Esophagus muscularis mucosa (tissue), 4 donors: ENCODE measurements at regions not wholly inside any gene's neighbourhood (a gene's known extent, or its start where the extent isn't known, plus 50 kb on each side); places are given as distances from the start of the nearest gene placed in this dataset.
"Not testable (repeated sequence)": the region's sequence is repeated elsewhere in the genome, so short reads cannot be mapped to it uniquely, and the experiment has no call there.

ENCODE experiments used
- DNase-seq: peaks from one replicate; pipeline ENCODE4 v3.0.0-alpha.2; 2017; ENCODE audit errors: extremely low spot score
- H3K27ac ChIP-seq, 4 donors: fragments of 200-600 bp; sonication (generic); replicated peaks in 1 of 4; 1 replicate in 3 of 4; 2 replicates in 1 of 4; pipeline ENCODE4 v1.5.1; 2016 to 2019; ENCODE audit warnings: mild to moderate bottlenecking in 1 of 4
- H3K27me3 ChIP-seq, 4 donors: fragments of 200-600 bp; sonication (generic); one replicate each; pipeline versions ENCODE4 v1.5.1 to v1.6.0; 2016 to 2019
- H3K36me3 ChIP-seq, 4 donors: fragments of 200-600 bp; sonication (generic); one replicate each; pipeline ENCODE4 v1.5.1; 2016 to 2019
- H3K4me1 ChIP-seq, 4 donors: fragments of 200-600 bp; sonication (generic); one replicate each; pipeline ENCODE4 v1.5.1; 2016 to 2019
- H3K4me3 ChIP-seq, 4 donors: fragments of 200-600 bp; sonication (generic); 1 replicate in 2 of 4; 2 replicates in 2 of 4; pipeline ENCODE4 v1.5.1; 2016 to 2019; ENCODE audit warnings: mild to moderate bottlenecking in 4 of 4, moderate library complexity in 1 of 4
- H3K9me3 ChIP-seq, 4 donors: fragments of 200-600 bp; sonication (generic); 1 replicate in 3 of 4; 2 replicates in 1 of 4; pipeline ENCODE4 v1.5.1; 2016 to 2019
- CTCF ChIP-seq, 3 experiments: fragments of 200-600 bp in 2 of 3; fragments of 450-650 bp in 1 of 3; sonication (generic) in 2 of 3; IDR thresholded peaks; one replicate each; pipeline ENCODE4 v1.5.1; 2017 to 2019; ENCODE audit warnings: antibody characterized with exemption in 3 of 3, mild to moderate bottlenecking in 2 of 3, moderate library complexity in 1 of 3
- EP300 ChIP-seq: sonication (generic); formaldehyde crosslinking; IDR thresholded peaks from one replicate; pipeline ENCODE4 v1.6.1; 2017; ENCODE audit warnings: antibody characterized with exemption
- POLR2A ChIP-seq: fragments of 450-650 bp; IDR thresholded peaks from one replicate; pipeline ENCODE4 v1.6.1; 2017; ENCODE audit warnings: antibody characterized with exemption, moderate library complexity, mild to moderate bottlenecking, low read depth
- POLR2AphosphoS5 ChIP-seq, 2 donors: sonication (generic); formaldehyde crosslinking; IDR thresholded peaks; one replicate each; pipeline ENCODE4 v1.6.1; 2017; ENCODE audit warnings: antibody characterized with exemption in 2 of 2
- WGBS: methylation state at CpG from one replicate; pipeline ENCODE4 v1.1.5; 2018; 5-methylcytosine and 5-hydroxymethylcytosine counted together
- intact Hi-C: fragments of 100-400 bp; cut with DNase I; formaldehyde crosslinking; loops from one replicate; pipeline ENCODE4 v1.15.1; 2023

GRCh38 chr3:3923619-3924018 lies 124.4 kb downstream of the LRRN1 start:
- Histone ChIP-seq H3K27ac (no peak overlapping the region), H3K27me3 (no peaks in the 10 kb centered on the region), H3K36me3 (no peaks in the 10 kb centered on the region), H3K4me3 (no peak overlapping the region), H3K4me1 (no peaks in the 10 kb centered on the region), H3K9me3 (no peaks in the 10 kb centered on the region)
- TF ChIP-seq POLR2A, result no peak
- TF ChIP-seq POLR2AphosphoS5 (IDR thresholded peaks at IDR 0.05), result no peak
- no peak for TF ChIP-seq EP300
- no peak for TF ChIP-seq CTCF (IDR thresholded peaks at IDR 0.05)
- intact Hi-C loops, result no loop called here
- DNase-seq, result no peak
- 86% methylated on average over 1 of the region's 1 CpG for WGBS

- Histone ChIP-seq H3K27ac (no peak overlapping the region), H3K4me3 (no peak overlapping the region), H3K9me3 (peaks cover 0 to 11% (median 9%) of the 10 kb centered on the region in 4 donors), H3K36me3 (no peaks in the 10 kb centered on the region), H3K4me1 (no peaks in the 10 kb centered on the region), H3K27me3 (no peaks in the 10 kb centered on the region)
- intact Hi-C loops, result no loop called here
- 84% methylated on average over 1 of the region's 1 CpG for WGBS
- no peak for TF ChIP-seq POLR2A
- TF ChIP-seq CTCF (IDR thresholded peaks at IDR 0.05), result no peak
- no peak for TF ChIP-seq POLR2AphosphoS5 (IDR thresholded peaks at IDR 0.05)
- TF ChIP-seq EP300, result no peak
- DNase-seq, result no peak
Measured at GRCh38 chr3:3927198-3927597, 128.0 kb downstream of the LRRN1 start.

DNA sequence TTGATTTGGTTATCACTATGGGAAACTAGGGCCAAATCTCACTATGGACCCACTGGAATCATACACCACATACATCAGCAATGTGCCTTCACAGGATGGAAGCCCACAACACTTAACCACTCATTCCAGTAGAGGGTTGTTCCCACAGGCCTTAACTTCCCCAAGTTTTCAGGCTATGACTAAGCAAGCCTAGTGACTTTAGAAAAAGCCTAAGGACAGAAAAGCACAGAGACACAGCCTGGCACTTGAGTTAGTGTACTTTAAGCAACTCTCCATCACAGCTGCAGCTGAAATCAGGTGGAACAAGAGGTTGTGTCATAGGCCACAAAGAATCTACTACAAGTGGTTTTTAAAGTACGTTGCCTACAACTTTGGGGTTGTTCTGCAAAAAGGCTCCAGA lies 128.7 kb downstream of the LRRN1 start:
- DNase-seq, result no peak
- Histone ChIP-seq H3K27ac (no peak overlapping the region), H3K4me3 (no peak overlapping the region), H3K4me1 (no peaks in the 10 kb centered on the region), H3K27me3 (no peaks in the 10 kb centered on the region), H3K36me3 (no peaks in the 10 kb centered on the region), H3K9me3 (peaks cover 0 to 11% (median 9%) of the 10 kb centered on the region in 4 donors)
- intact Hi-C loops, result no loop called here
- WGBS, result 86% methylated on average over 1 of the region's 1 CpG
- TF ChIP-seq POLR2A (no peak), EP300 (no peak), POLR2AphosphoS5 (IDR thresholded peaks at IDR 0.05) (no peak), CTCF (IDR thresholded peaks at IDR 0.05) (no peak)

DNA sequence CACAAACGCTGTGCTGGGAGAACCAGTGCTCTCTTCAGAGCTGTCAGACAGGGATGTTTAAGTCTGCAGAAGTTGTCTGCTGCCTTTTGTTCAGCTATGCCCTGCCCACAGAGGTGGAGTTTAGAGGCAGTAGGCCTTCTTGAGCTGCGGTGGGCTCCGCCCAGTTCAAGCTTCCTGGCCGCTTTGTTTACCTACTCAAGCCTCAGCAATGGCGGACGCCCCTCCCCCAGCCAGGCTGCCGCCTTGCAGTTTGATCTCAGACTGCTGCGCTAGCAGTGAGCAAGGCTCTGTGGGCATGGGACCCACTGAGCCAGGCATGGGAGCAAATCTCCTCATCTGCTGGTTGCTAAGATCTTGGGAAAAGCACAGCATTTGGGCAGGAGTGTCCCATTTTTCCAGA lies 142.1 kb downstream of the LRRN1 start:
- H3K4me1 ChIP-seq, H3K27me3 ChIP-seq, H3K27ac ChIP-seq, H3K4me3 ChIP-seq, DNase-seq, H3K36me3 ChIP-seq, intact Hi-C loops: not testable (repeated sequence)
- 82% methylated on average over 5 of the region's 8 CpGs for WGBS
- H3K9me3 ChIP-seq, result peaks cover 0 to 22% (median 8%) of the 10 kb centered on the region in 4 donors

DNA sequence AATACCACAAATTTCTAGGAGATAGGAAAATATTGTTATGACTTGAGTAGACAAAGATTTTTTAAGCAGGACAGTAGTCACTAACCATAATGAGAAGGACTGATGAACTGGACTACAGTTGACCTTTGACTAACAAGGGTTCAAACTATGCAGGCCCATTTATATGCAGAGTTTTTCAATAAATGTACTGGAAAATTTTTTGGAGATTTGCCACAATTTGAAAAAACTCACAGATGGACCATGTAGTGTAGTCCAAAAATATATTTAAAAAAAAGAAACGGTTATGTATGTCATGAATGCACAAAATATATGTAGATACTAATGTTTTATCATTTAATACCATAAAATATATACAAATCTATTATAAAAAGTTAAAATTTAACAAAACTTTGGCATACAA lies 151.8 kb downstream of the LRRN1 start:
- no peak overlapping the region for H3K27ac ChIP-seq
- no peak for DNase-seq
- H3K36me3 ChIP-seq, result no peaks in the 10 kb centered on the region
- no peaks in the 10 kb centered on the region for H3K9me3 ChIP-seq
- intact Hi-C loops, result no loop called here
- H3K27me3 ChIP-seq, result no peaks in the 10 kb centered on the region
- WGBS, result 49% methylated on average over 1 of the region's 1 CpG
- TF ChIP-seq EP300 (no peak), CTCF (IDR thresholded peaks at IDR 0.05) (no peak), POLR2A (no peak), POLR2AphosphoS5 (IDR thresholded peaks at IDR 0.05) (no peak)
- H3K4me1 ChIP-seq, result no peaks in the 10 kb centered on the region
- H3K4me3 ChIP-seq, result no peak overlapping the region
